GM12878 (cell line): ENCODE measurements at regions not wholly inside any gene's neighbourhood (a gene's known extent, or its start where the extent isn't known, plus 50 kb on each side); places are given as distances from the start of the nearest gene placed in this dataset.

ENCODE experiments used
- ATAC-seq: fragments of 200-7000 bp; cut with Tn5 transposase; 3 replicates; pipeline ENCODE4 v1.9.1; 2020; ENCODE audit warnings: mild to moderate bottlenecking, moderate library complexity
- BruUV-seq: library from RNA; stranded (reverse); fragments of 400-500 nt; replicated peaks from 2 replicates; lab custom pipeline; 2021; lab: Mats Ljungman, UMichigan
- CTCF ChIA-PET: fragments of 300-600 bp; sonication (Branson Sonifier 250); formaldehyde crosslinking; extraction: SDS; loops from one replicate; lab custom pipeline; 2021; ENCODE audit warnings: inconsistent platforms; lab: Yijun Ruan, JAX
- POLR2A ChIA-PET: fragments of 350-600 bp; formaldehyde crosslinking; extraction: SDS; loops from one replicate; lab custom pipeline; 2021; ENCODE audit warnings: inconsistent platforms; lab: Charles Lee
- RAD21 ChIA-PET: fragments of 300-600 bp; sonication (Branson Sonifier 250); formaldehyde crosslinking; loops from one replicate; lab custom pipeline; 2023; ENCODE audit warnings: antibody characterized with exemption; ENCODE audit not compliant: unreplicated experiment; lab: Charles Lee
- SMC1A ChIA-PET: fragments of 300-600 bp; sonication (Branson Sonifier 250); formaldehyde crosslinking; loops from one replicate; lab custom pipeline; 2023; ENCODE audit not compliant: unreplicated experiment, uncharacterized antibody; lab: Charles Lee
- DNase-seq: peaks from one replicate; pipeline ENCODE4 v3.0.0-alpha.2; 2011; ENCODE audit warnings: low read depth, low spot score
- FAIRE-seq: peaks from 3 replicates; lab custom pipeline; 2011; peaks lifted over from hg19 to GRCh38; lab: Jason Lieb, UNC
- H2AFZ ChIP-seq: 2 replicates; pipeline ENCODE4 v1.6.0; 2011; ENCODE audit warnings: low read depth, low read length, control low read depth; ENCODE audit not compliant: control insufficient read depth
- H3K27ac ChIP-seq: 2 replicates; pipeline ENCODE4 v1.5.1; 2011; ENCODE audit warnings: control low read depth; ENCODE audit not compliant: control insufficient read depth, insufficient read depth
- H3K27me3 ChIP-seq, 2 experiments: replicated peaks in 1 of 2; 2 replicates each; pipeline versions ENCODE4 v1.6.0 to v1.6.1; 2011; ENCODE audit warnings: low read length in 1 of 2; ENCODE audit not compliant: control insufficient read depth in 2 of 2, insufficient read depth in 2 of 2
- H3K36me3 ChIP-seq, 2 experiments: 2 replicates each; pipeline ENCODE4 v1.5.1; 2011; ENCODE audit warnings: low read length in 1 of 2; ENCODE audit not compliant: control insufficient read depth in 2 of 2, insufficient read depth in 2 of 2
- H3K4me1 ChIP-seq: 2 replicates; pipeline ENCODE4 v1.6.1; 2011; ENCODE audit warnings: mild to moderate bottlenecking, low read length, moderate library complexity, mixed read lengths; ENCODE audit not compliant: control insufficient read depth, insufficient read depth
- H3K4me2 ChIP-seq: 2 replicates; pipeline ENCODE4 v1.6.0; 2011; ENCODE audit warnings: control low read depth; ENCODE audit not compliant: control insufficient read depth, insufficient read depth
- H3K4me3 ChIP-seq: fragments of 200-600 bp; sonication (generic); 2 replicates; pipeline ENCODE4 v1.5.1; 2016
- H3K79me2 ChIP-seq: 2 replicates; pipeline ENCODE4 v1.6.0; 2011; ENCODE audit warnings: low read length; ENCODE audit not compliant: control insufficient read depth, insufficient read depth
- H3K9ac ChIP-seq: 2 replicates; pipeline ENCODE4 v1.8.0; 2011; ENCODE audit warnings: low read length, control low read depth, mixed read lengths; ENCODE audit not compliant: control insufficient read depth, insufficient read depth
- H3K9me3 ChIP-seq: replicated peaks from 3 replicates; pipeline ENCODE4 v1.5.1; 2011; ENCODE audit warnings: mild to moderate bottlenecking, low read length; ENCODE audit not compliant: control insufficient read depth, insufficient read depth
- H4K20me1 ChIP-seq: 2 replicates; pipeline ENCODE4 v1.6.0; 2011; ENCODE audit not compliant: control insufficient read depth, insufficient read depth
- KAT2A ChIP-seq: conservative IDR thresholded peaks from 2 replicates; pipeline ENCODE4 v1.6.1; 2011; ENCODE audit warnings: low read depth, low read length; ENCODE audit not compliant: control insufficient read depth
- KLF5 ChIP-seq: fragments of 450-650 bp; IDR thresholded peaks from 2 replicates; pipeline ENCODE4 v1.6.1; 2014; ENCODE audit warnings: mild to moderate bottlenecking; ENCODE audit not compliant: partially characterized antibody
- LARP7 ChIP-seq: fragments of 450-650 bp; IDR thresholded peaks from 2 replicates; pipeline ENCODE4 v1.6.1; 2017; ENCODE audit warnings: mild to moderate bottlenecking
- RCOR1 ChIP-seq: conservative IDR thresholded peaks from 2 replicates; pipeline ENCODE4 v1.6.1; 2012; ENCODE audit warnings: low read depth, low read length, improper control_type of control experiment
- SIN3A ChIP-seq: IDR thresholded peaks from 2 replicates; pipeline ENCODE4 v1.6.1; 2012; ENCODE audit warnings: low read depth, low read length, improper control_type of control experiment
- YBX1 ChIP-seq: fragments of 450-650 bp; IDR thresholded peaks from 2 replicates; pipeline ENCODE4 v1.6.1; 2016; ENCODE audit warnings: antibody characterized with exemption
- ZNF217 ChIP-seq: fragments of 450-650 bp; IDR thresholded peaks from 2 replicates; pipeline ENCODE4 v1.6.1; 2017; ENCODE audit warnings: antibody characterized with exemption, mild to moderate bottlenecking
- WGBS: methylation state at CpG from one replicate; pipeline ENCODE4 v1.1.6; 2016; ENCODE audit warnings: low lambda C conversion rate; ENCODE audit not compliant: insufficient replicate concordance, insufficient coverage; ENCODE audit errors: missing lambda C conversion rate; 5-methylcytosine and 5-hydroxymethylcytosine counted together
- in situ Hi-C: fragments of 300-500 bp; cut with MboI; formaldehyde crosslinking; loops from 9 replicates; pipeline ENCODE4 v1.14.3; 2018; ENCODE audit warnings: mixed read lengths
- intact Hi-C: fragments of 100-400 bp; cut with micrococcal nuclease; formaldehyde crosslinking; loops from one replicate; pipeline ENCODE4 v1.14.2; 2022; ENCODE audit not compliant: unreplicated experiment
- TF ChIP-seq, protein P1 (sequence below): fragments of 450-650 bp; IDR thresholded peaks from 2 replicates; pipeline ENCODE4 v1.6.1; 2017; ENCODE audit warnings: mild to moderate bottlenecking
- TF ChIP-seq, protein P2 (sequence below): fragments of 450-650 bp; formaldehyde crosslinking; IDR thresholded peaks from 2 replicates; pipeline ENCODE4 v1.4.0; 2022; ENCODE audit warnings: mild to moderate bottlenecking, moderate library complexity
- TF ChIP-seq, protein P3 (sequence below): fragments of 450-650 bp; IDR thresholded peaks from 2 replicates; pipeline ENCODE4 v1.6.1; 2017; ENCODE audit warnings: mild to moderate bottlenecking, moderate library complexity

DNA sequence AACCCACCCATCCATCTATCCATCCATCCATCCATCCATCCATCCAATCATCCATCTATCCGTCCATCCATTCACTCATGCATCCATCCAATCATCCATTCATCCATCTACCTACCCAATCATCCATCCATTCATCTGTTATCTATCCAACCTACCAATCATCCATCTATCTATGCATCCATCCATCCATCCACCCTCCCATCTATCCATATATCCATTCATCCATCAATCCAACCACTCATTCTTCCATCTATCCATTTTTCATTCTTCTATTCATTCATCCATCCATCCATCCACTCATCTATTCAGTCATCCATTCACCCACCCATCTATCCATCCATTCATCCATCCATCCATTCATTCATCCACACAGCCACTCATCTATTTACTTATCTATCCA lies 80.1 kb upstream of the SHOX start:
- ChIA-PET SMC1A (no interaction called here), CTCF (no interaction called here), POLR2A (no interaction called here), RAD21 (no interaction called here)
- Histone ChIP-seq H3K4me2 (no peak overlapping the region), H3K79me2 (no peaks in the 10 kb centered on the region), H2AFZ (no peak overlapping the region), H3K4me3 (no peak overlapping the region), H3K36me3 (no peaks in the 10 kb centered on the region), H3K9me3 (no peaks in the 10 kb centered on the region; the same call in 2 of the 3 replicates), H4K20me1 (no peaks in the 10 kb centered on the region), H3K4me1 (no peaks in the 10 kb centered on the region), H3K9ac (no peak overlapping the region), H3K27ac (no peak overlapping the region)
- WGBS = 25% methylated on average over 1 of the region's 1 CpG
- no TSS peak for BruUV-seq
- in situ Hi-C loops = no loop called here
- DNase-seq (no peak), ATAC-seq (no peak), FAIRE-seq (no peak)
- intact Hi-C loops = no loop called here
- TF ChIP-seq KAT2A (no peak), LARP7 (no peak), KLF5 (no peak), SIN3A (no peak), ZNF217 (no peak)
- TF ChIP-seq, all 136 proteins: peak for 0
- no peaks in the 10 kb centered on the region for H3K27me3 ChIP-seq

DNA sequence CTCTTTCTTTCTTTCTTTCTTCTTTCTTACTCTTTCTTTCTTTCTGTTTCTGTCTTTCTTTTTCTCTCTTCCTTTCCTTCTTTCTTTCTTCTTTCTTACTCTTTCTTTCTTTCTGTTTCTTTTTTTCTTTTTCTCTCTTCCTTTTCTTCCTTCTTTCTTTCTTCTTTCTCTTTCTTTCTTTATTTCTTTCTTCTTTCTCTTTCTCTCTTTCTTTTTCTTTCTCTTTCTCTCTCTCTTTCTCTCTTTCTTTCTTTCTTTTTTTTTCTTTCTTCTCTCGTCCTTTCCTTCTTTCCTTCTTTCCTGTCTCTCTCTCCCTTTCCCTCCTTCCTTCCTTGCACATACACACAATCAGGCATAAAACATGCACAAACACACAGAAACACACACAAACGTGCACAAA lies 79.3 kb upstream of the SHOX start:
- Histone ChIP-seq H3K27me3 (no peaks in the 10 kb centered on the region), H3K4me2 (no peak overlapping the region), H3K79me2 (no peaks in the 10 kb centered on the region), H3K9me3 (no peaks in the 10 kb centered on the region; the same call in 2 of the 3 replicates), H3K4me3 (no peak overlapping the region), H3K9ac (no peak overlapping the region), H3K4me1 (no peaks in the 10 kb centered on the region), H3K36me3 (no peaks in the 10 kb centered on the region), H3K27ac (no peak overlapping the region), H4K20me1 (no peaks in the 10 kb centered on the region), H2AFZ (no peak overlapping the region)
- in situ Hi-C loops (no loop called here), intact Hi-C loops (no loop called here)
- DNase-seq (no peak), ATAC-seq (no peak), FAIRE-seq (no peak)
- ChIA-PET RAD21 (no interaction called here), CTCF (no interaction called here), POLR2A (no interaction called here), SMC1A (no interaction called here)
- WGBS = 5% methylated on average over 2 of the region's 2 CpGs
- BruUV-seq = no TSS peak
- TF ChIP-seq YBX1 = no peak
- TF ChIP-seq, protein P1, sequence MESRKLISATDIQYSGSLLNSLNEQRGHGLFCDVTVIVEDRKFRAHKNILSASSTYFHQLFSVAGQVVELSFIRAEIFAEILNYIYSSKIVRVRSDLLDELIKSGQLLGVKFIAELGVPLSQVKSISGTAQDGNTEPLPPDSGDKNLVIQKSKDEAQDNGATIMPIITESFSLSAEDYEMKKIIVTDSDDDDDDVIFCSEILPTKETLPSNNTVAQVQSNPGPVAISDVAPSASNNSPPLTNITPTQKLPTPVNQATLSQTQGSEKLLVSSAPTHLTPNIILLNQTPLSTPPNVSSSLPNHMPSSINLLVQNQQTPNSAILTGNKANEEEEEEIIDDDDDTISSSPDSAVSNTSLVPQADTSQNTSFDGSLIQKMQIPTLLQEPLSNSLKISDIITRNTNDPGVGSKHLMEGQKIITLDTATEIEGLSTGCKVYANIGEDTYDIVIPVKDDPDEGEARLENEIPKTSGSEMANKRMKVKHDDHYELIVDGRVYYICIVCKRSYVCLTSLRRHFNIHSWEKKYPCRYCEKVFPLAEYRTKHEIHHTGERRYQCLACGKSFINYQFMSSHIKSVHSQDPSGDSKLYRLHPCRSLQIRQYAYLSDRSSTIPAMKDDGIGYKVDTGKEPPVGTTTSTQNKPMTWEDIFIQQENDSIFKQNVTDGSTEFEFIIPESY = no peak
- TF ChIP-seq, protein P2, sequence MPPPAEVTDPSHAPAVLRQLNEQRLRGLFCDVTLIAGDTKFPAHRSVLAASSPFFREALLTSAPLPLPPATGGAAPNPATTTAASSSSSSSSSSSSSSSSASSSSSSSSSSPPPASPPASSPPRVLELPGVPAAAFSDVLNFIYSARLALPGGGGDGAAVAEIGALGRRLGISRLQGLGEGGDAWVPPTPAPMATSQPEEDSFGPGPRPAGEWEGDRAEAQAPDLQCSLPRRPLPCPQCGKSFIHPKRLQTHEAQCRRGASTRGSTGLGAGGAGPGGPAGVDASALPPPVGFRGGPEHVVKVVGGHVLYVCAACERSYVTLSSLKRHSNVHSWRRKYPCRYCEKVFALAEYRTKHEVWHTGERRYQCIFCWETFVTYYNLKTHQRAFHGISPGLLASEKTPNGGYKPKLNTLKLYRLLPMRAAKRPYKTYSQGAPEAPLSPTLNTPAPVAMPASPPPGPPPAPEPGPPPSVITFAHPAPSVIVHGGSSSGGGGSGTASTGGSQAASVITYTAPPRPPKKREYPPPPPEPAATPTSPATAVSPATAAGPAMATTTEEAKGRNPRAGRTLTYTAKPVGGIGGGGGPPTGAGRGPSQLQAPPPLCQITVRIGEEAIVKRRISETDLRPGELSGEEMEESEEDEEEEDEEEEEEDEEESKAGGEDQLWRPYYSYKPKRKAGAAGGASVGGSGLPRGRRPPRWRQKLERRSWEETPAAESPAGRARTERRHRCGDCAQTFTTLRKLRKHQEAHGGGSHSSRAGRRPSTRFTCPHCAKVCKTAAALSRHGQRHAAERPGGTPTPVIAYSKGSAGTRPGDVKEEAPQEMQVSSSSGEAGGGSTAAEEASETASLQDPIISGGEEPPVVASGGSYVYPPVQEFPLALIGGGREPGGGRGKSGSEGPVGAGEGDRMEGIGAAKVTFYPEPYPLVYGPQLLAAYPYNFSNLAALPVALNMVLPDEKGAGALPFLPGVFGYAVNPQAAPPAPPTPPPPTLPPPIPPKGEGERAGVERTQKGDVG (CRISPR knock-in tag) = no peak
- TF ChIP-seq, protein P3, sequence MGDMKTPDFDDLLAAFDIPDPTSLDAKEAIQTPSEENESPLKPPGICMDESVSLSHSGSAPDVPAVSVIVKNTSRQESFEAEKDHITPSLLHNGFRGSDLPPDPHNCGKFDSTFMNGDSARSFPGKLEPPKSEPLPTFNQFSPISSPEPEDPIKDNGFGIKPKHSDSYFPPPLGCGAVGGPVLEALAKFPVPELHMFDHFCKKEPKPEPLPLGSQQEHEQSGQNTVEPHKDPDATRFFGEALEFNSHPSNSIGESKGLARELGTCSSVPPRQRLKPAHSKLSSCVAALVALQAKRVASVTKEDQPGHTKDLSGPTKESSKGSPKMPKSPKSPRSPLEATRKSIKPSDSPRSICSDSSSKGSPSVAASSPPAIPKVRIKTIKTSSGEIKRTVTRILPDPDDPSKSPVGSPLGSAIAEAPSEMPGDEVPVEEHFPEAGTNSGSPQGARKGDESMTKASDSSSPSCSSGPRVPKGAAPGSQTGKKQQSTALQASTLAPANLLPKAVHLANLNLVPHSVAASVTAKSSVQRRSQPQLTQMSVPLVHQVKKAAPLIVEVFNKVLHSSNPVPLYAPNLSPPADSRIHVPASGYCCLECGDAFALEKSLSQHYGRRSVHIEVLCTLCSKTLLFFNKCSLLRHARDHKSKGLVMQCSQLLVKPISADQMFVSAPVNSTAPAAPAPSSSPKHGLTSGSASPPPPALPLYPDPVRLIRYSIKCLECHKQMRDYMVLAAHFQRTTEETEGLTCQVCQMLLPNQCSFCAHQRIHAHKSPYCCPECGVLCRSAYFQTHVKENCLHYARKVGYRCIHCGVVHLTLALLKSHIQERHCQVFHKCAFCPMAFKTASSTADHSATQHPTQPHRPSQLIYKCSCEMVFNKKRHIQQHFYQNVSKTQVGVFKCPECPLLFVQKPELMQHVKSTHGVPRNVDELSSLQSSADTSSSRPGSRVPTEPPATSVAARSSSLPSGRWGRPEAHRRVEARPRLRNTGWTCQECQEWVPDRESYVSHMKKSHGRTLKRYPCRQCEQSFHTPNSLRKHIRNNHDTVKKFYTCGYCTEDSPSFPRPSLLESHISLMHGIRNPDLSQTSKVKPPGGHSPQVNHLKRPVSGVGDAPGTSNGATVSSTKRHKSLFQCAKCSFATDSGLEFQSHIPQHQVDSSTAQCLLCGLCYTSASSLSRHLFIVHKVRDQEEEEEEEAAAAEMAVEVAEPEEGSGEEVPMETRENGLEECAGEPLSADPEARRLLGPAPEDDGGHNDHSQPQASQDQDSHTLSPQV = no peak
- TF ChIP-seq RCOR1 = no peak
